Activated CD8-positive, alpha-beta T cell treated with anti-CD3 and anti-CD28 coated beads for 36 hours (primary cell): ENCODE measurements at regions not wholly inside any gene's neighbourhood (a gene's known extent, or its start where the extent isn't known, plus 50 kb on each side); places are given as distances from the start of the nearest gene placed in this dataset.
"Not testable (repeated sequence)": the region's sequence is repeated elsewhere in the genome, so short reads cannot be mapped to it uniquely, and the experiment has no call there.

Experiments
- ATAC-seq: fragments of 200-7000 bp; cut with Tn5 transposase; one replicate; pipeline ENCODE4 v1.10.0; 2021; ENCODE audit warnings: mild to moderate bottlenecking, moderate library complexity
- CTCF ChIA-PET: fragments of 350-600 bp; sonication (Branson Sonifier 250); formaldehyde crosslinking; loops from one replicate; lab custom pipeline; 2021; ENCODE audit warnings: antibody characterized with exemption; lab: Charles Lee
- POLR2A ChIA-PET: fragments of 350-600 bp; sonication (Branson Sonifier 250); formaldehyde crosslinking; loops from one replicate; lab custom pipeline; 2021; ENCODE audit warnings: antibody characterized with exemption; lab: Charles Lee
- DNase-seq: peaks from one replicate; pipeline ENCODE4 v3.0.0-alpha.2; 2020
- H3K27ac Mint-ChIP-seq: one replicate; pipeline ENCODE4 v1.8.0; 2021; ENCODE audit warnings: mild to moderate bottlenecking, mixed read lengths
- H3K27me3 Mint-ChIP-seq: one replicate; pipeline ENCODE4 v1.8.0; 2021; ENCODE audit warnings: mixed read lengths
- H3K36me3 Mint-ChIP-seq: one replicate; pipeline ENCODE4 v1.8.0; 2021; ENCODE audit warnings: low read depth, mixed read lengths
- H3K4me1 Mint-ChIP-seq: one replicate; pipeline ENCODE4 v1.8.0; 2021; ENCODE audit warnings: low read depth, mixed read lengths
- H3K4me3 Mint-ChIP-seq: one replicate; pipeline ENCODE4 v1.8.0; 2021; ENCODE audit warnings: mild to moderate bottlenecking, moderate library complexity, mixed read lengths
- H3K9me3 Mint-ChIP-seq: one replicate; pipeline ENCODE4 v1.8.0; 2021; ENCODE audit warnings: mixed read lengths
- intact Hi-C: fragments of 100-400 bp; cut with micrococcal nuclease; formaldehyde crosslinking; loops from one replicate; pipeline ENCODE4 v1.10.0; 2022
- TF ChIP-seq, protein P1 (sequence below): fragments of 200-600 bp; IDR thresholded peaks from one replicate; pipeline ENCODE4 v1.8.0; 2022; ENCODE audit warnings: antibody characterized with exemption, mild to moderate bottlenecking

DNA sequence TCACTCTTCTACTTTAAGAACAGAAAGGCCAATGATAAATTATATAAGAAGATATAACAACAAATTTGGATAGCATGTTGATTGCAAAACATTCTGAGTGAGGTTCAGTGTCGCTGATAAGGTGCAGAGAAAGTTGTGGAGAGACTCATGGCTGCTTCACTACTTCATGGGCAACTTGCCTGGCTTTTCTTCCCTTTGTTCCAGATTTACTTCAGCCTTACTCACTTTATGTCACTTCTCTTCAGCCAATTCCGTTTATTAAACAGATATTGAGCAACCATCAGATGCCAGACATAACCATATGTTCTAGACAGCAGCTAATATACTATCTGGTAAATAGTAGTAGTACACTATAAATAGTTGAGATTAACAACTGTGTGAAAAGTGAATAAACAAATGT is 150.0 kb upstream of the CHL1 start:
- intact Hi-C loops = no loop called here
- DNase-seq (no peak), ATAC-seq (no peak)
- no peaks in the 10 kb centered on the region for H3K9me3 Mint-ChIP-seq
- TF ChIP-seq, protein P1, sequence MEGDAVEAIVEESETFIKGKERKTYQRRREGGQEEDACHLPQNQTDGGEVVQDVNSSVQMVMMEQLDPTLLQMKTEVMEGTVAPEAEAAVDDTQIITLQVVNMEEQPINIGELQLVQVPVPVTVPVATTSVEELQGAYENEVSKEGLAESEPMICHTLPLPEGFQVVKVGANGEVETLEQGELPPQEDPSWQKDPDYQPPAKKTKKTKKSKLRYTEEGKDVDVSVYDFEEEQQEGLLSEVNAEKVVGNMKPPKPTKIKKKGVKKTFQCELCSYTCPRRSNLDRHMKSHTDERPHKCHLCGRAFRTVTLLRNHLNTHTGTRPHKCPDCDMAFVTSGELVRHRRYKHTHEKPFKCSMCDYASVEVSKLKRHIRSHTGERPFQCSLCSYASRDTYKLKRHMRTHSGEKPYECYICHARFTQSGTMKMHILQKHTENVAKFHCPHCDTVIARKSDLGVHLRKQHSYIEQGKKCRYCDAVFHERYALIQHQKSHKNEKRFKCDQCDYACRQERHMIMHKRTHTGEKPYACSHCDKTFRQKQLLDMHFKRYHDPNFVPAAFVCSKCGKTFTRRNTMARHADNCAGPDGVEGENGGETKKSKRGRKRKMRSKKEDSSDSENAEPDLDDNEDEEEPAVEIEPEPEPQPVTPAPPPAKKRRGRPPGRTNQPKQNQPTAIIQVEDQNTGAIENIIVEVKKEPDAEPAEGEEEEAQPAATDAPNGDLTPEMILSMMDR = no peak
- H3K27ac Mint-ChIP-seq = no peak overlapping the region
- ChIA-PET CTCF (no interaction called here), POLR2A (no interaction called here)
- H3K36me3 Mint-ChIP-seq = no peaks in the 10 kb centered on the region
- peaks cover 15% of the 10 kb centered on the region for H3K27me3 Mint-ChIP-seq
- H3K4me3 Mint-ChIP-seq = no peak overlapping the region
- H3K4me1 Mint-ChIP-seq = no peaks in the 10 kb centered on the region

DNA sequence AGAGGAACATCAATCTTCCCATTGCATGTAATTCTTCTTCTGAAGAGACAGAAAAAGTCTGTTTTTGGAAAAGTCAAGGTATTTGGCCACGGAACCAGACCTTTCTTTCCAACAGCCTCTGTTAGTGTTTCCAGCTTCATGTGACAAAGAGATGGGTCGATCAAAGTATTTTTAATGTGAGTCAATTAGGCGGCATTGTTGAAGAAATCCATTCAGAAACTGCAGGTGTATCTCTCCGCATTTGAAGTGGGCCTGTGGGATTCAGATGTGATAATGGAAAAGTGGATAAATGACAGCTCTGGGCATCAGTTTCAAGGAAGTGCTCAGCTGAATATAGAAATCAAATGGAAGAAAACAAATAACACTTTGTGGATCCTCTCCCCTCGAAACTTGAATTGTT is 143.1 kb upstream of the CHL1 start:
- H3K9me3 Mint-ChIP-seq, H3K27ac Mint-ChIP-seq, POLR2A ChIA-PET, H3K4me3 Mint-ChIP-seq, ATAC-seq, intact Hi-C loops, CTCF ChIA-PET, H3K4me1 Mint-ChIP-seq, H3K36me3 Mint-ChIP-seq, H3K27me3 Mint-ChIP-seq, DNase-seq: not testable (repeated sequence)

DNA sequence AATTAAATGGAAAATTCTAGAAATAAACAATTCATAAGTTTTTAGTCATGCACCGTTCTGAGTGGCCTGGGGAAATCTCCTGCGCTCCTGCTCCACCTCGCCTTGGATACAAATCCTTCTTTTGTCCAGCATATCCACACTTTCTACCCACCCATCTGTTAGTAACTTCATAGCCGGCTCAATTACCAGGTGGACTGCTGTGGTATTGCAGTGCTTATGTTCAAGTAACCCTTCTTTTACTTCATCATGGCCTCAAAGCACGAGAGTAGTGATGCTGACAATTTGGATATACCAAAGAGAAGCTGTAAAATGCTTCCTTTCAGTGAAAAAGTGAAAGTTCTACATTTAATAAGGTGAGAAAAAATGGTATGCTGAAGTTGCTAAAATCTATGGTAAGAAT is 142.3 kb upstream of the CHL1 start:
- ChIA-PET POLR2A (no interaction called here), CTCF (no interaction called here)
- H3K9me3 Mint-ChIP-seq = peaks cover 2% of the 10 kb centered on the region
- DNase-seq = no peak
- no peak overlapping the region for H3K4me3 Mint-ChIP-seq
- H3K4me1 Mint-ChIP-seq = no peaks in the 10 kb centered on the region
- no peaks in the 10 kb centered on the region for H3K36me3 Mint-ChIP-seq
- no peak overlapping the region for H3K27ac Mint-ChIP-seq
- ATAC-seq = no peak
- intact Hi-C loops = no loop called here
- TF ChIP-seq, protein P1 = no peak
- peaks cover 2% of the 10 kb centered on the region for H3K27me3 Mint-ChIP-seq

DNA sequence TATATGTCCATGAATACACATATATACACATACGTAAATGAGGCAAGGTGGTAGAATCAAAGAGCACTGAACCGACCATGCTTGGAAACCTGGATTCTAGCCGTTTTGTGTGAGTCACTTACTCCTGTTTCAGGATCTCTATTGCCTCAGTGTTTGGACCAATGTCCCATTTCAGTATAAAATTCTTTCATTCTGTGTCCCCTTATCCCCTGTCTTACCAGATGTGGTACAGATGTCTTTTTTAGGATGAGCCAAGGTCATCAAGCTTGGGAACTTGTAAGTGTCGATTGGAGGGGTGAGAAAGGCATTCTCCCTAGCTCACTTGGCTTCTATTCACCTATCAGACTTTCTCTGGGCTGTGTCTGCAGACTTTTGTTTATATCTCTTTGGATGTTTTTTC is 139.9 kb upstream of the CHL1 start:
- H3K36me3 Mint-ChIP-seq = no peaks in the 10 kb centered on the region
- peaks cover 7% of the 10 kb centered on the region for H3K27me3 Mint-ChIP-seq
- no peaks in the 10 kb centered on the region for H3K4me1 Mint-ChIP-seq
- H3K27ac Mint-ChIP-seq = no peak overlapping the region
- H3K4me3 Mint-ChIP-seq = no peak overlapping the region
- H3K9me3 Mint-ChIP-seq = peaks cover 2% of the 10 kb centered on the region
- CTCF ChIA-PET = interaction anchor here (1.0 kb wide), 1 partner anchor 298 kb away, joined by 3 read pairs; no protein-coding TSS in a partner anchor
- no peak for DNase-seq
- no peak for ATAC-seq
- TF ChIP-seq, protein P1 = no peak
- POLR2A ChIA-PET = no interaction called here
- intact Hi-C loops = no loop called here

DNA sequence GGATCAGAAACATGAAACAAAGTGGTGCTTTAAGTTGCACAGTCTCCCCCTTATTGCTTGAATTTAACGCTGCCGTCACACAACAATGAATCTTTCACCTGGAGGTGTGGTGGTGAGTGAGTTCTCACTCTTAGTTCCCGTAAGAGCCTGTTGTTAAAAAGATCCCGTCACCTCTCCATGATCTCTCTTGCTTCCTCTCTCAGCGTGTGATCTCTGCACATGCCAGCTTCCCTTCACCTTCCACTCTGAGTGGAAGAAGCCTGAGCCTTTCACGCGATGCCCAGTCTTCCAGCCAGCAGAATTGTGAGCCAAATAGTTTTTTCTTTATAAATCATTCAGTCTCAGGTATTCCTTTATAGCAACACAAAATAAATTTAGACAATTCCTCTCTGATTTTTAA is 136.7 kb upstream of the CHL1 start:
- ChIA-PET CTCF (no interaction called here), POLR2A (no interaction called here)
- Mint-ChIP-seq H3K36me3 (no peaks in the 10 kb centered on the region), H3K4me3 (no peak overlapping the region), H3K4me1 (no peaks in the 10 kb centered on the region), H3K27ac (no peak overlapping the region), H3K27me3 (peaks cover 9% of the 10 kb centered on the region), H3K9me3 (no peaks in the 10 kb centered on the region)
- TF ChIP-seq, protein P1 = no peak
- intact Hi-C loops = no loop called here
- DNase-seq = no peak
- no peak for ATAC-seq
